HG03108 (cell line): ENCODE measurements at regions not wholly inside any gene's neighbourhood (a gene's known extent, or its start where the extent isn't known, plus 50 kb on each side); places are given as distances from the start of the nearest gene placed in this dataset.

Experiments
- ATAC-seq: cut with Tn5 transposase; IDR thresholded peaks from one replicate; pipeline ENCODE4 v1.9.1; 2021; ENCODE audit warnings: moderate library complexity; ENCODE audit not compliant: unreplicated experiment

GRCh38 chr14:43215524-43215923 is 1291.6 kb downstream of the FSCB start:
- no peak for ATAC-seq

- ATAC-seq = no peak
Observed at GRCh38 chr14:43207189-43207588, 1299.9 kb downstream of the FSCB start.

GRCh38 chr14:43204816-43205215 is 1302.3 kb downstream of the FSCB start:
- ATAC-seq = no peak

GRCh38 chr14:43200519-43200918 is 1306.6 kb downstream of the FSCB start:
- no peak for ATAC-seq

GRCh38 chr14:43198465-43198864 is 1308.6 kb downstream of the FSCB start:
- ATAC-seq = no peak

- no peak for ATAC-seq
Observed at GRCh38 chr14:43184540-43184939, 1322.5 kb downstream of the FSCB start.

GRCh38 chr14:43183916-43184315 is 1323.2 kb downstream of the FSCB start:
- no peak for ATAC-seq

- no peak for ATAC-seq
Observed at GRCh38 chr14:43175896-43176295, 1331.2 kb downstream of the FSCB start.

GRCh38 chr14:43172899-43173548 is 1334.1 kb downstream of the FSCB start:
- ATAC-seq = no peak

GRCh38 chr14:43169722-43170121 is 1337.4 kb downstream of the FSCB start:
- ATAC-seq = no peak

- ATAC-seq = no peak
Observed at GRCh38 chr14:43168371-43168925, 1338.6 kb downstream of the FSCB start.

GRCh38 chr14:43166163-43166562 is 1340.9 kb downstream of the FSCB start:
- no peak for ATAC-seq

GRCh38 chr14:43165651-43166050 is 1341.4 kb downstream of the FSCB start:
- no peak for ATAC-seq

GRCh38 chr14:43161477-43161876 is 1345.6 kb downstream of the FSCB start:
- no peak for ATAC-seq

GRCh38 chr14:43157661-43158060 is 1349.4 kb downstream of the FSCB start:
- no peak for ATAC-seq

GRCh38 chr14:43155924-43156323 is 1351.2 kb downstream of the FSCB start:
- ATAC-seq = no peak

- ATAC-seq = no peak
Observed at GRCh38 chr14:43155258-43155657, 1351.8 kb downstream of the FSCB start.

GRCh38 chr14:43147485-43147884 is 1359.6 kb downstream of the FSCB start:
- no peak for ATAC-seq

GRCh38 chr14:43145361-43145760 is 1361.7 kb downstream of the FSCB start:
- no peak for ATAC-seq

- ATAC-seq = no peak
Observed at GRCh38 chr14:43143106-43143505, 1364.0 kb downstream of the FSCB start.

- no peak for ATAC-seq
Observed at GRCh38 chr14:43141636-43142191, 1365.4 kb downstream of the FSCB start.

- ATAC-seq = no peak
Observed at GRCh38 chr14:43140453-43140852, 1366.6 kb downstream of the FSCB start.
